GM12872 (cell line): ENCODE measurements at regions not wholly inside any gene's neighbourhood (a gene's known extent, or its start where the extent isn't known, plus 50 kb on each side); places are given as distances from the start of the nearest gene placed in this dataset.

Experiments used
- TF ChIP-seq, protein P1 (sequence below): IDR thresholded peaks from 3 replicates; pipeline ENCODE4 v1.5.1; 2011; ENCODE audit warnings: low read depth, mild to moderate bottlenecking, low read length, moderate library complexity; ENCODE audit not compliant: insufficient read depth

DNA sequence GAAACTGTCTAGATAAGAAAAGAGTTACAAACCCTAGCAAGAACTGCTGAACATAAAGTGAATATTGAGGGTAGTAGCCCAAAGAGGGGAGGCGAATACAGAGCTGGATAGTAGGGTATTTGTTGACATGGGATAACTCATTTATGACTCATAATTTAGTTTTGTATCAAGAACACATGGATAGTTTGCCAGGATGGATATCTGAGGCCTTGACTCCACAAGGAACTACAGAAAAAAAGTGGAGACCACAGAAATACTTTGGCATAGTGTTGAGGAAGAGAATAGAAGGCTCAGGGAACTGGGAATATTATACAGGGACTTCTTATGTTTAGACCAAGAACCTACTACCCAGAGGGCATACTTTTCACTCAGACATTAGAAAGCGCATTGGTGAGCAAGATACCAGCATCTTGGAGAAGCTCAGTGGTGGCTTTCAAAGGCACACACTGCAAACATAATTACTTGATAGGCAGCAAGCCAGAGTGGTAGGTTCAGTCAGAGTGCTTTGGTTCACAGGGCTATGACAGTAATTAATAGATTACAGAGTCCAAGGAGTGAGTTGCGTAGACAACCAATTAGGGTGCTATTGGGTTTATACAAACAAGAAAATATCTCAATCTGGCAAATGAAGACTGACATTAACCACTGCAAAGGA is 51.9 kb upstream of the ZBTB7C start:
- TF ChIP-seq, protein P1, sequence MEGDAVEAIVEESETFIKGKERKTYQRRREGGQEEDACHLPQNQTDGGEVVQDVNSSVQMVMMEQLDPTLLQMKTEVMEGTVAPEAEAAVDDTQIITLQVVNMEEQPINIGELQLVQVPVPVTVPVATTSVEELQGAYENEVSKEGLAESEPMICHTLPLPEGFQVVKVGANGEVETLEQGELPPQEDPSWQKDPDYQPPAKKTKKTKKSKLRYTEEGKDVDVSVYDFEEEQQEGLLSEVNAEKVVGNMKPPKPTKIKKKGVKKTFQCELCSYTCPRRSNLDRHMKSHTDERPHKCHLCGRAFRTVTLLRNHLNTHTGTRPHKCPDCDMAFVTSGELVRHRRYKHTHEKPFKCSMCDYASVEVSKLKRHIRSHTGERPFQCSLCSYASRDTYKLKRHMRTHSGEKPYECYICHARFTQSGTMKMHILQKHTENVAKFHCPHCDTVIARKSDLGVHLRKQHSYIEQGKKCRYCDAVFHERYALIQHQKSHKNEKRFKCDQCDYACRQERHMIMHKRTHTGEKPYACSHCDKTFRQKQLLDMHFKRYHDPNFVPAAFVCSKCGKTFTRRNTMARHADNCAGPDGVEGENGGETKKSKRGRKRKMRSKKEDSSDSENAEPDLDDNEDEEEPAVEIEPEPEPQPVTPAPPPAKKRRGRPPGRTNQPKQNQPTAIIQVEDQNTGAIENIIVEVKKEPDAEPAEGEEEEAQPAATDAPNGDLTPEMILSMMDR: no peak

- TF ChIP-seq, protein P1: no peak
Observed at GRCh38 chr18:48459465-48459864, 50.3 kb upstream of the ZBTB7C start.

- TF ChIP-seq, protein P1: no peak
Observed at GRCh38 chr18:48459016-48459415, 49.8 kb upstream of the ZBTB7C start.
